ENCODE measurements at regions not wholly inside any gene's neighbourhood (a gene's known extent, or its start where the extent isn't known, plus 50 kb on each side); places are given as distances from the start of the nearest gene placed in this dataset.
"Not testable (repeated sequence)": the region's sequence is repeated elsewhere in the genome, so short reads cannot be mapped to it uniquely, and the experiment has no call there.

DNA sequence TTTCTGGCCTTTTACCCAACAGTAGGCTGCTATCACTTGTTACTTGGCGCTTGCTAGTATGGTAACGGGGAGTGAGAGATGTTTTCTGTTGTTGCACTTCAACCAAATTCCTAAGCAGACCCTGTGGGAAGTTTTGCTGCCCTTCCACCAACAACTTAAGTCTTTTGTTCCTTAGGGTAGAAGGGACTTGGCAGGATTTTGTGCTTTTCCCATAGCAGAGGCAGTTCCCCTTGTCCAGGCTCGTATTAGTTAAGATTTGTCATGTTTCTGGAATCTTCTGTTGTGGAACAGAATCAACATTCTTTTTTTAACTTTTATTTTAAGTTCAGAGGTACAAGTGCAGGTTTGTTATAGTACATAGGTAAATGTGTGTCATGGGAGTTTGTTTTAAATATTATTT is 73.2 kb upstream of the SGIP1 start:
- DNase-seq (ENCODE audit: low spot score), result no peak

DNA sequence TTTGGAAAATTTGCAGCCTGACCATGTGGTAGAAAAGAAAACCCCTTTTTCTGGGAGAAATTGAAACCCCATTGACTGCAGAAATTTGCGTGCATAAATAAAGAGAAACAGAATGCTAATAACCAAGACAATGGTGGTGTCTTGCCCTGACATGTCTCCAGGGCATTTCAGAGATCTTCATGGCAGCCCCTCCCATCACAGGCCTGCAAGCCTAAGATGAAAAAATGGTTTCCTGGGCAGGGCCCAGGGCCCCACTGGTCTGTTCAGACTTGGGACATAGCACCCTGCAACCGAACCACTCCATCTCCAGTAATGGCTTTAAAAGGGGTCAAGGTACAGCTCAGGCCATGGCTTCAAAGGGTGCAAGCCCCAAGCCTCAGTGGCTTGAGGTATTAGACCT is 71.6 kb upstream of the SGIP1 start:
- no peak for DNase-seq (ENCODE audit: low spot score)

DNA sequence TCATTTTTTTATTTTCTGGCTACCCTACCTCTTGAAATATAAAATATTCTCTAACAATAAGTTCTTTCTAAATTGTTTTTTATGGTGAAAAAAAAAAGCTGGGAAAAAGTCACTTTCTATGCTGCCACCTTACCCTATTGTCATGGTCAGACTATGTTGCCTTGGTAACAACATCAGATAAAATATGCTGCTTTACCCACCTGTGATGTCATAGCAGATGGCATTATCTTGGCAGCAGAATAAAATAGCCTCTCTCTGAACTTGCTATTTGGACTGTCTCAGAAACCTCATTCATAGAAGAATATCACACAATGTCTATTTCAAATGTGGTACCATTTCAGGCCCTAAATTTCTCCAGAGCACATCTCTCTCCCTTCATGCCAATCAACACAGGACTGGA is 69.6 kb upstream of the SGIP1 start:
- DNase-seq (ENCODE audit: low spot score), result no peak

DNA sequence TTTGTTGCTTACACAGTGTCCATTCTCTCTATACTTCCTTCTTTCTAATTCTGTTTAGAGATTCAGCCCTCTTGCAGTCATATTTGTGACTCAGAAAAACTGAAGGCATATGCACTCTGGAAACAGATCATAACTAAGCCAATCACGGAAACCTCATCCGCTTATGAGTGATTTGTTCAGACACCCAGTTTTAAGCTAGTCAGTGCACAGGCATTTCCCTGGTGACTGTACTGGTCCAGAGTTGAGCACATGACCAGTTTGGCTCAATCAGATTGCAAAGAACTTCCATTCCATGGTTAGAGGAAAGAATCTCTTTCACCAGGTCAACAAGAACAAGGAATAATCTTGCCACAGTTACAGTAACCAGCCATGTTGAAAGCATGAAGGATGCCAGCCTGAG is 69.2 kb upstream of the SGIP1 start:
- DNase-seq (ENCODE audit: low spot score), result no peak

DNA sequence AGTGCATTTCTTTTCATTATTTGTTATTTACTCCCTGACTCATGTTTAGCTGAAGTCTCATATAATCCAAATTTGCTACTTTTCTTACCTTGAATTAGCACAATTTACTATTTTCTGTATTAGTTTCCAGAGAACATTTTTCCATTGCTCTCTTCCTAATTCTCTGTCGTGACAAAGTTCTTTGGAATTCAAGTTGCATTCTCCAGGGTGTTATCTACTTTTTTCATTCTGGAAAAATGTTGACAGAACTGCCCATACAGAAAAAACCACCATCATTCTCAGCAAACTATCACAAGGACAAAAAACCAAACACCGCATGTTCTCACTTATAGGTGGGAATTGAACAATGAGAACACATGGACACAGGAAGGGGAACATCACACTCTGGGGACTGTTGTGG is 67.3 kb upstream of the SGIP1 start:
- DNase-seq (ENCODE audit: low spot score), result not testable (repeated sequence)

DNA sequence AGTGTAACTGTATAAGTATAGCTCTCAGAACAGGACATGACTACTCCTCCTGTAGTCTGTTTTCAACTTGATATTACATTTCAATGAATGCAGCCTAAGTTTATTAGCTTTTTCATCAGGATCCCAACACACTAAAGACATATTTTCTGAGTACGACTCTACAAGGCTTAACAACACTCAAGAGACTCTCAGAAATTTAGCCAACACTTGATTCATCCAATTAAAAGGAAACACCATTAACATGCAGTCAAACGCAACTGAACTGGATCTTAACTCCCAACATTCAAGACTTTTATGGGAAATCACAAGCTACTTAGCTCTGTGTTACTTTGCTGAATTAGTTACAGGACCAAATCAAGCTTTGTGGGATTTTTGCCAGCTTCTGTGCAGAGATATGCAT is 65.2 kb upstream of the SGIP1 start:
- DNase-seq (ENCODE audit: low spot score), result no peak

DNA sequence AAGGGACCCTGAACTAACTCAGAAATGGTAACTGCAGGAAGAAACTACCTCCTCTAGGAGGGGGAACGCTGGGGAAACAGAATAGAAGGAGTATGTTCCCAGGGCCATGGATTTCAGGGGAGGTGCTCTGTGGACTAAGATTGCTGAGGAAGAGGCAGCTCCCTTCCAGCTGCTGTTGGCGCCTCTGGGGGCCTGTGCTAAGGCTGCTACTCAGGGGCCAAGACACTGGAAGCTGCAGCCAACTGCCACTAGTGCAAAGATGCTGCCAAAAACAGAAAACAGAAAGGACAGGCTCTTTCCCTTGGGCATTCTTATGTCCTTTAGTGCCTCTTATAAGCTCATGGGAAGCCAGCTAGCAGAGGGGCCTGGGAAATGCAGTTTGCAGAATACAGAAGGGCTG is 58.0 kb upstream of the SGIP1 start:
- DNase-seq (ENCODE audit: low spot score), result no peak

DNA sequence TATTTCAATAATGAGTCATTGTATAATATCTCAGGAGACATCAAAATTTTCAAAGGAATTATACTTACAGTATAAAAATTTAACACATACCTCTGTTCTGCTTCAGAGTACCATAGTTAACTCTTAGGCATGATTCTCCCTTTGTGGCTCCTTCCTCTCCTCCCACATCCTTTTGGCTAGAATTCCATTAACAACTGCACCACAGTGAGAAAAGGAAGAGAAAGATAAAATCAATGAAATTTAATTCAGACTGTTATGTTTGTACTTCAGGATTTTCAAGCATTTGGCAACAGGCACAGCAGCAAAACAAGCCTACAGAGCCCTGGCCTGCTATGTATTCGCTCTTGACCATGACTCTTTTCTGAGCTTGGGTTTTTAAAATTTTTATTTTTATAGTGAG is 57.2 kb upstream of the SGIP1 start:
- no peak for DNase-seq (ENCODE audit: low spot score)

DNA sequence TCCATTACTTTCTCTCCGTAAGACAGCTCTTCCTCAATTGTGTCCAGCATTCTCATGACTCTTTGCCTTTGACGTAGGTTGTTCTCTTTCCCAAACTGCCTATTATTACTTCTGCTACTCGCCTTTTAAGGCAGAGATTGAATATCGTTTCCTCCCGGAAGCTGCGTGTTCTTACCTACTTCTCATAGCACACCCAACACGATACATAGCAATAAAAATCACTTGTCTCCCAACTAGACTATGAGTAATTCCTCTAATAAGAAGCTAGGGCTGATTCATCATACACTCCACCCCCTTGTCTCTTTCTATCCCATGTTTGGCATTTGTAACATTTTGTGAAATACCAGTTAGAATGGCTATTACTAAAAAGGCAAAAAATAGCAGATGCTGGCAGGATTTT is 55.8 kb upstream of the SGIP1 start:
- no peak for DNase-seq (ENCODE audit: low spot score)

DNA sequence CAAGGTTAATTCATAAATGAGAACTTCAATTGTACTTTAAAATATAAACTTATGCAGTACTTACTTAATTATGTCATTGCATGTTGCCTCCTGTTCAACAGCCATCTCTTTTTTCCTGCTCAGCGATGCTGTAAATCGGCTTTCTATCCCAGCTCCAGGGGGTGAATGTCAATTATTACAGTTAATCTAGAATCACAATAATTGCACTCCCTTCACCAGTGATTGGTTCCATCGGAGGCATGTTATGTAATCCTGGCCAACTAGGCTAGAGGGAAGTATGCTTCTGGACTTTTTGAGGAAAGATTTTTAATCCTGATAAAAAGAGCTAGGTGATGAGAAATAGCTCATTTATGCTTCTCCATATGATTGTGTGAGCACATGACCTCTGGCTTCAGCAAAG is 53.8 kb upstream of the SGIP1 start:
- no peak for DNase-seq (ENCODE audit: low spot score)

DNA sequence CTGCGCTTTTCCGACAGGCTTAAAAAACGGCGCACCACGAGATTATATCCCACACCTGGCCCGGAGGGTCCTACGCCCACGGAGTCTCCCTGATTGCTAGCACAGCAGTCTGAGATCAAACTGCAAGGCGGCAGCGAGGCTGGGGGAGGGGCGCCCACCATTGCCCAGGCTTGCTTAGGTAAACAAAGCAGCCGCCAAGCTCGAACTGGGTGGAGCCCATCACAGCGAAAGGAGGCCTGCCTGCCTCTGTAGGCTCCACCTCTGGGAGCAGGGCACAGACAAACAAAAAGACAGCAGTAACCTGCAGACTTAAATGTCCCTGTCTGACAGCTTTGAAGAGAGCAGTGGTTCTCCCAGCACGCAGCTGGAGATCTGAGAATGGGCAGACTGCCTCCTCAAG is 52.7 kb upstream of the SGIP1 start:
- not testable (repeated sequence) for DNase-seq (ENCODE audit: low spot score)

Measured in CD4-positive, alpha-beta T cell treated with Interleukin-2 at 100 ng/mL for 4 hours (primary cell).